ENCODE measurements at regions not wholly inside any gene's neighbourhood (a gene's known extent, or its start where the extent isn't known, plus 50 kb on each side); places are given as distances from the start of the nearest gene placed in this dataset.
A peak's percentile ranks its signal among the peaks of the same experiment; 100 is the strongest.

DNA sequence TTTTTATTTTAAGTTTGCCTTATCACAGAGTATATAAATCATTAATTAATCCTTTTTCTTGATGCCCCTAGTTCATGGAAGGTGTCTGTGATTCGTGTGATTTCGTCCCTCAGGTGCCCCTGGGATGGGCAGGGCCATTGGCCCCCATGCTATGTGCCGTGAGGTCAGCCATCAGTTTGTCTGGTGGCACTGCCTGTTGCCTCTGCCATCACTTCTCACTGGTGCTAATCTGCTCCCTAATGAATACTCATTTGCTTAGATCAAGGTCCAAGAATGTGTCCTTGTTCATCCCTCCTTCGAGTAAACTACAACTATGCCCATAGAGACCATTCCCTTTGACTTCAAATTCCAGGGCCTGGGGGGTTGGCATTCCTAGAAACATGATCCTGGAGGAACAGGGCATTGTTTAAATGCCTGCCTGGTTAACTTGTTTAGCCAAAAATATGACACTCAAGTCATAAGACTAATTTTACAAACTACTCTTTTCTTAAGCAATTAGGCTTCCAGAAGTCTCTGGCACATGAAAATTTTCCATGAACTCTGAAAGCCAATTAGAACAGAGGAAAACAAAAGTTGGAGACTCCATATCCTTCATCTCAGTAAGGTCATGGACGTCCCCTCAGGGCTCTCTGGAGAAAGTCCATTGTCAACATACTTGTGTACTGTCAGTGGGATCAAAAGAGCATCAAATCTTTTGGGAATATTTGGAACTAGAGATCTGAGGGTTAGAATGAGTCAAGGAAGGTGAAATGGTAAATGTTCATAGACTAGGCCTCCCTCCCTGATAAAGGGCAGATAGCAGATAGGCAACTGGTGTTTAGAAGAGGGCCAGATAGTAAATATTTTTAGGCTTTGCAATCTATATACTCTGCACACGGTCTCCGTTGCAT is 90.9 kb upstream of the PLXNC1 start:
- Histone ChIP-seq H3K27me3 (ENCODE audit: control insufficient read depth, insufficient read depth, low read length) (no peaks in the 10 kb centered on the region), H3K27ac (ENCODE audit: low read depth, low read length) (no peak overlapping the region), H3K36me3 (ENCODE audit: control insufficient read depth, insufficient read depth, low read length) (no peaks in the 10 kb centered on the region), H3K9ac (ENCODE audit: low read length) (no peak overlapping the region), H3K4me3 (ENCODE audit: low read length) (no peak overlapping the region), H3K4me1 (ENCODE audit: control insufficient read depth, insufficient read depth, low read length) (no peaks in the 10 kb centered on the region)

DNA sequence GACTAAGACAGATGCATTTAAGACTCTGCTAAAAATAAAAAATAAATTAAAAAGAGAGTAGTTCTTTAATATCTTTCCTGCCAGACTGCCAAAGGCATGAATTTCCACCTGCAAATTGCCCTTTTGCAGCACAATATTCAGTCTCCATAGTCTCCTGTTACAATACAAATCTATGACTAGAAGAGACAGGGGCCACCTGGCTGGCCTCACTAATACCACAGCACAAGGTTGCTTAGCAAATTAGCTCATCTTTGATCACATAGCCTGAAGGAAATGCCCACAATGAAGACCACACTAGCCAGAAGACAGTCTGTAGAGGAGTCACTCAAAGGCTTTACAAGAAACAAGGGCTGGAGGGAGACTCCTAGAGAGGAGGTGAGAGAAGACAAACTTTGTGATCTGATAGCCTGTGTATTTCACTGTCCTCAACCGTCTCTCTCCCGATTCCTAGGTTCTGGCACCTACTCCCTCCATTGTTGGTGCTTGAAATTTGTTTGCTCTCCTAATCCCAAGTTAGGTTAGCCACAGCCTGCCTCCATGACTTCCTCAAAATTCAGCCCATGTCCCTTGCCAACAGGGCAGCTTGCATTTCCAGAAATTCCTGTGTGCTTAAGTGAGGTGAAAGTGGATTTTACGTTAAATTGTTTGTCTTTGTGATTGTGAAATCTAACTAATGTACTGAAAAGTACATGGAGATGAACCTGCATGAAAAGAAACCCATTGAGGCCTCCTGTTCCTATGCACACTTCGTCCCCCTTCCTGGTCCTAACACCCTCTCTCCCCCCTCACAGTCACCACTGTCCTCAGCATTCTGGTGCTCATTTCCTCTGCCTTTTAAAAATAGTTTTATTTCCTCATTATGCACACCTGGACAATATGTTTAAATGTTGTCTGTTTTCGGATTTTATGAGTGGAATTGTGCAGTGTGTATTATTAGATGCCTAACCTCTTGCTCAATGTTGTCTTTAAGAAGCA is 88.7 kb upstream of the PLXNC1 start:
- Histone ChIP-seq H3K9ac (ENCODE audit: low read length) (no peak overlapping the region), H3K27ac (ENCODE audit: low read depth, low read length) (no peak overlapping the region), H3K36me3 (ENCODE audit: control insufficient read depth, insufficient read depth, low read length) (no peaks in the 10 kb centered on the region), H3K27me3 (ENCODE audit: control insufficient read depth, insufficient read depth, low read length) (no peaks in the 10 kb centered on the region), H3K4me3 (ENCODE audit: low read length) (no peak overlapping the region), H3K4me1 (ENCODE audit: control insufficient read depth, insufficient read depth, low read length) (no peaks in the 10 kb centered on the region)

DNA sequence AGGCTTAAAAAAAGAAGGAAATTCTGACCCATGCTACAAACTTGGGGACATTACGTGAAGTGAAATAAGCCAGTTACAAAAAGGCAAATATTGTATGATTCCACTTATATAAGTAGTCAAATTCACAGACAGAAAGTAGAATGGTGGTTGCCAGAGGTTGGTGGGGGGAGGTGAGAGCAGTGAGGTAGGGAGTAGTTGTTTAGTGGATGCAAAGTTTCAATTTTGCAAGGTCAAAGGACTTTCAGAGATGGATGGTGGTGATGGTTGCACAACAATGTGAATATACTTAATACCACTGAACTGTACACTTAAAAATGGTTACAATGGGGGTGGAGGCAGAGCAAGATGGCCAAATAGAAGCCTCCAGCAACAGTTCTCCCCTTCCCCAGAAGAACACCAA is 86.2 kb upstream of the PLXNC1 start:
- Histone ChIP-seq H3K4me1 (ENCODE audit: control insufficient read depth, insufficient read depth, low read length) (no peaks in the 10 kb centered on the region), H3K36me3 (ENCODE audit: control insufficient read depth, insufficient read depth, low read length) (no peaks in the 10 kb centered on the region)

DNA sequence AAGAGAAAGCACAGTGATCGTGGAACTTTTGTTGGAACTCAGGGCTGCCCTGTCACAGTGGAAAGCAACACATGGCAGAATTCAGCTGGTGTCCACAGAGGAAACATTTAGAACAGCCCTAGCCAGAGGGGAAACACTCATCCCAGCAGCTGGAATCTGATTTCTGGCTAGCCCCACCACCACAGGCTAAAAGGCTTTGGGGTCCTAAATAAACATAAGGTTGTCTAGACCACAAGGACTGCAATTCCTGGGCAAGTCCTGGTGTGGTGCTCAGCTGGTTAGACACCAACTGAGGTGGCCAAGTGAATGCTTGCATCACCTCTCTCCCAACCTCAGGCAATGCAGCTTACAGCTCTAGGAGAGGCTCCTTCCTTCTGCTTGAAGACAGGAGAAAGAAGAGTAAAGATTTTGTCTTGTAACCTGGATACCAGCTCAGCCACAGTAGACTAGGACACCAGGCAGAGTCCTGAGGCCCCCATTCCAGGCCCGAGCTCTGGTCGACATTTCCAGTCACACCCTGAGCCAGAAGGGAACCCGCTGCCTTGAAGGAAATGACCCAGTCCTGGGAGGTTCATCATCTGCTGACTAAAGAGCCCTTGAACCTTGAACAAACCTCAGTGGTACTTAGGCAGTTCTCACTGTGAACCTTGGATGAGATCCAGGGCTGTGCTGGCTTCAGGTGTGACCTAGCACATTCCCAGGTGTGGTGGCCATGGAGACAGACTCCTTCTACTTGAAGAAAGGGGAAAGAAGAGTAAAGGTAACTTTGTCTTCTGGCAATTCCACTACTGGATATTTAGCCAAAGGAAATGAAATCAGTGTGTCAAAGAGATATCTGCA is 85.4 kb upstream of the PLXNC1 start:
- H3K4me1 ChIP-seq (ENCODE audit: control insufficient read depth, insufficient read depth, low read length) = no peaks in the 10 kb centered on the region
- H3K27me3 ChIP-seq (ENCODE audit: control insufficient read depth, insufficient read depth, low read length) = no peaks in the 10 kb centered on the region
- no peaks in the 10 kb centered on the region for H3K36me3 ChIP-seq (ENCODE audit: control insufficient read depth, insufficient read depth, low read length)
- H3K9ac ChIP-seq (ENCODE audit: low read length) = no peak overlapping the region
- no peak overlapping the region for H3K27ac ChIP-seq (ENCODE audit: low read depth, low read length)
- no peak overlapping the region for H3K4me3 ChIP-seq (ENCODE audit: low read length)

More for the DNA sequence above, 86.2 kb upstream of the PLXNC1 start:
- Histone ChIP-seq H3K27me3 (ENCODE audit: control insufficient read depth, insufficient read depth, low read length) (no peaks in the 10 kb centered on the region), H3K27ac (ENCODE audit: low read depth, low read length) (no peak overlapping the region), H3K9ac (ENCODE audit: low read length) (no peak overlapping the region), H3K4me3 (ENCODE audit: low read length) (no peak overlapping the region)

DNA sequence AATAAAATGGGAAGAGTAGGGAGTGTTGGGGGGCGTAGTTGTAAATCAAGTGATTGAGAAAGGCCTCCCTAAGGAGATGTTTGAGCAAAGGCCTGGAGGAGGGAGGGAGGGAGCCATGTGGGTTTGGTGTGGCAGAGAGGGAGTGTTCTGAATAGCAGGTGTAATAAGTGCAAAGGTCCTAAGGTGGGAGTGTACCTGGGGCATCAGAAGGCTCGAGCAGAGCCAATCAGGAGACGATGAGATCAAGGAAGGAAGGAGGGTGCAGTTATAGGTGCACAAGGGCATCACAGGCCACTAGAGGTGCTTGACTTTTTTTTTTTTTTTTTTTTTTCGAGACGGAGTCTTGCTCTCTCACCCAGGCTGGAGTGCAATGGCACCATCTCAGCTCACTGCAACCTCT is 77.9 kb upstream of the PLXNC1 start:
- Histone ChIP-seq H3K4me1 (ENCODE audit: control insufficient read depth, insufficient read depth, low read length) (peaks cover 14% of the 10 kb centered on the region), H3K9ac (ENCODE audit: low read length) (no peak overlapping the region), H3K27me3 (ENCODE audit: control insufficient read depth, insufficient read depth, low read length) (no peaks in the 10 kb centered on the region), H3K4me3 (ENCODE audit: low read length) (no peak overlapping the region), H3K27ac (ENCODE audit: low read depth, low read length) (no peak overlapping the region), H3K36me3 (ENCODE audit: control insufficient read depth, insufficient read depth, low read length) (no peaks in the 10 kb centered on the region)

DNA sequence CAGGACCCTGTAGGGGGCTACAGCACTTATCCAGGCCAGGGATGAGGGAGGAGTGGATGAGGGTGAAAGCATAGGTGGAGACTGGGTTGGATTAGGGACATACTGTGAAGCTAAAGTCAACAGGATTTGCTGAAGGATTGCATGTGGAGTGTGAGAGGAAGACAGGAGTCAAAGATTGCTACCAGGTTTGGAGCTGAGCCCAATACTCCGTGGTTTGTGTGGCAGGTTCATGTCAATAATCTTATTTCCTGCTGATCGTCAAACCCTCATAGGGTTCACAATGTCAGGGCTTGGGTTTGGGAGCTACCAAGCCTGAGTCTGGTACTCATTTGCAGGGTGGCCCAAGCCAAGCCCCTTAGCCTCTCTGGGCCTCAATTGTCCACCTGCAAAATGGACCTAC is 77.1 kb upstream of the PLXNC1 start:
- Histone ChIP-seq H3K36me3 (ENCODE audit: control insufficient read depth, insufficient read depth, low read length) (no peaks in the 10 kb centered on the region), H3K27ac (ENCODE audit: low read depth, low read length) (no peak overlapping the region), H3K9ac (ENCODE audit: low read length) (no peak overlapping the region), H3K4me3 (ENCODE audit: low read length) (no peak overlapping the region), H3K27me3 (ENCODE audit: control insufficient read depth, insufficient read depth, low read length) (no peaks in the 10 kb centered on the region), H3K4me1 (ENCODE audit: control insufficient read depth, insufficient read depth, low read length) (peaks cover 16% of the 10 kb centered on the region)

DNA sequence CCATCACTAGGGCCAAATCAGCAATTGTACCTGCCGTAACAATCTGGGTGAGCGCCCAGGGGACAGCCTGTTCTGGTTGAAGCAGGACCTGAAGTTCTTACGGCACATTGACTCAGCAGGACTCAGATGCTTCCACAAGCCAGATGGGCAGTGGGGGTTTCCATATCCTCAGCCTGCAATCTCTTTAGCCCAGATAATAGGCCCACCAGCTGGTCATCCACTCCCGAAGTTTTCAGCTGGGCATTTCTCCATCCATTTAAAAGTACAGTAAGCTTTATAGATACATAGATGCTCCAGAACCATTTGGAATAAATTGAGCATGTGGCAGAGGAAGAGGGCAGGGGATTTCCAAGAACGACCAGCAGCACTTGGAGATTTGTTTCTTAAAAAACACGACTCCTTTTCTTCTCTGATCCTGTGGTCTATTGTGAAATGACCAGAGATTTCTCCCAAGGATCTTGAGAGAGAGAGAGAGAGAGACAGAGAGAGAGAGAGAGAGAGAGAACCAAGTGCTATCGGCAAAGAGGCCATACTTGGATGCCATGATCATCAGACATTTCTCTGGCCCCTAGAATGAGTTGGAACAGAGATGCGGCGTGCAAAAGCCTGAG is 74.8 kb upstream of the PLXNC1 start:
- H3K9ac ChIP-seq (ENCODE audit: low read length) = no peak overlapping the region
- peak overlapping the region; percentile 65 for H3K27ac ChIP-seq (ENCODE audit: low read depth, low read length)
- H3K27me3 ChIP-seq (ENCODE audit: control insufficient read depth, insufficient read depth, low read length) = no peaks in the 10 kb centered on the region
- peaks cover 16% of the 10 kb centered on the region for H3K4me1 ChIP-seq (ENCODE audit: control insufficient read depth, insufficient read depth, low read length)
- H3K4me3 ChIP-seq (ENCODE audit: low read length) = no peak overlapping the region
- H3K36me3 ChIP-seq (ENCODE audit: control insufficient read depth, insufficient read depth, low read length) = no peaks in the 10 kb centered on the region

DNA sequence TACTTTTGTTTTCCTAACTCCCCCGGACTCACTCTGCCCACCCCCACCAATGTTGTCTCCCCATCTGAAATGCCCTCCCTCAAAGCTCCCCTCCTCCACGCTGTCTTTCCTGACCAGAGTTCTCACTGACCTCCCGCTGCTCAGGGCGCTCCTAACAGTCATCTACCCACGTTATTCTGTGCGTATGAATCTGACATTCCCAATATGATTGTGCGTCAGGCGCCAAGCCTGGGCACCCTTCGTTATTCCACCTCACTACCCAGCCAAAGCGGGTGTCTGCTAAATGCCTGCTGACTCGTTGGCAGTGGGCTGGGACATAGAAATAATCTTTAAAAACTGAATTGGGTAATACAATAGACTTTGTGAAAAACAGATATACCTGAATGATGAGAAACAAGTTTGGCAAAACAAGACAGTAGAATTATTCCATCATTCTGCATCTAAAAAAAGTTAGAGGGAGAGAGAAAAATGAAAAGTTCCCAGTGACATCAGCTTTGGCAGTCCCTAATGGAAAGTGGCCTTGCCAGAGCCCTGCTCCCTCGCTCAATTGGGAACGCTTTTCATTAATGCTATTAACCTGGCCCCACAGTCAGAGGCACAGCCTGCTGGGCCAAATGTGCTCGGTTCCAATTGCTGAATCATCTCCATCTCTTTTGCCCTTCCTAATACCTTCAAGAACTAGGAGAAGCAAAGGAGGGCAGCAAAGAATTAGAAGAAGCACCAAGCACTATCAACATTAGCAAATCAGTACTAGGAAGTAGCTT is 74.0 kb upstream of the PLXNC1 start:
- H3K27ac ChIP-seq (ENCODE audit: low read depth, low read length) = peak overlapping the region; percentile 65
- H3K4me3 ChIP-seq (ENCODE audit: low read length) = no peak overlapping the region
- peaks cover 16% of the 10 kb centered on the region for H3K4me1 ChIP-seq (ENCODE audit: control insufficient read depth, insufficient read depth, low read length)
- H3K36me3 ChIP-seq (ENCODE audit: control insufficient read depth, insufficient read depth, low read length) = no peaks in the 10 kb centered on the region
- H3K9ac ChIP-seq (ENCODE audit: low read length) = no peak overlapping the region
- H3K27me3 ChIP-seq (ENCODE audit: control insufficient read depth, insufficient read depth, low read length) = no peaks in the 10 kb centered on the region

DNA sequence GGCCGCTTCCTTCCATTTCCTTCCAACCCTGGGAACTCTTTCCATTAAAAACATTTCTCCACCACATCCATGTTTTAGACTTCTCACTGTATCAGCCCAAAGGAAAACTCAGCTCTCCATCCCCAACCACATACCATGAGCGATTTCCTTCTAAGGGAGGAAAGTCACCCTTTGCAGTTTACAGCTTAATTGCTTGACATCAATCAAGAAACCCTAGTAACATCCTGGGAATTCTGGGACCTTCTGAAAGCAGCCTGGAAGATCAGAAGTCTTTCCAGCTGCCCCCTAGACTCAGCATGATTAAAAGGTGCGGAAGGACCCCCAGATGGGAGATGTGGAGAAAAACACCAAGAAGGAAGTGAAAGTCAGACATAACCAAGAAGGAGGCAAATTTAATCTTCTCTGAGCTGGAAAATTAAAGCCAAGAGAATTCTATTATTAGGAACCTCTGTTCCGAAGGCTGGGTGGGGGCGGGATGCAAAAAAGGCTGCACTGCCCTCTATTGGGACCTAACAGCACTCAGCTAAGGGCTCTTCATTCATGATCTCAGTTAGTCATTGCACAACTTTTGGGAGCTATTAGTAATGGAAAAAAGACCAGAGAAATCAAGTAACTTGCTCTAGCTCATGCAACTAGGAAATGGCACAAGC is 73.3 kb upstream of the PLXNC1 start:
- Histone ChIP-seq H3K4me3 (ENCODE audit: low read length) (no peak overlapping the region), H3K27ac (ENCODE audit: low read depth, low read length) (peak overlapping the region; percentile 65), H3K27me3 (ENCODE audit: control insufficient read depth, insufficient read depth, low read length) (no peaks in the 10 kb centered on the region), H3K4me1 (ENCODE audit: control insufficient read depth, insufficient read depth, low read length) (peaks cover 16% of the 10 kb centered on the region), H3K9ac (ENCODE audit: low read length) (no peak overlapping the region), H3K36me3 (ENCODE audit: control insufficient read depth, insufficient read depth, low read length) (no peaks in the 10 kb centered on the region)

DNA sequence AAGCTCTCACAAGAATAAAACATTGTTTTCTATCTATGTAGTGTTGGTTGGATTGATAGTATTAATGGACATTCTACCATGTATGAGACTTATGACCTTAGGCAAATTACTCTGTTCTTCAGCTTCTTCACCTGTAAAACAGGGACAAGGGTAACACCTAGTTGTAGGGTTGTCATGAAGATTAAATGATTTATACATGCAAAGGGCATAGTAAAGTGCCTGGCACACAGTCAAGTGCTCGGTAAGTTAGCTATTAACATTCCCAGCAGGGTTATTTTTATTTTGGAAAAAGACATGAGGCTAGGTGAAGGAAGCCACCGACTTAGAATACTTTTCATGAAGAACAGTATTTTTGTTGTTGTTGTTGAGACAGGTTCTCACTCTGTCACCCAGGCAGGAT is 71.2 kb upstream of the PLXNC1 start:
- Histone ChIP-seq H3K9ac (ENCODE audit: low read length) (no peak overlapping the region), H3K4me1 (ENCODE audit: control insufficient read depth, insufficient read depth, low read length) (peaks cover 16% of the 10 kb centered on the region), H3K4me3 (ENCODE audit: low read length) (no peak overlapping the region), H3K27me3 (ENCODE audit: control insufficient read depth, insufficient read depth, low read length) (no peaks in the 10 kb centered on the region), H3K27ac (ENCODE audit: low read depth, low read length) (no peak overlapping the region), H3K36me3 (ENCODE audit: control insufficient read depth, insufficient read depth, low read length) (no peaks in the 10 kb centered on the region)

Data from rectal smooth muscle tissue (tissue), 1 donor.